DMS79 (cell line): ENCODE measurements at regions not wholly inside any gene's neighbourhood (a gene's known extent, or its start where the extent isn't known, plus 50 kb on each side); places are given as distances from the start of the nearest gene placed in this dataset.

Source experiments
- DNase-seq: peaks from one replicate; lab custom pipeline; 2025; lab: John Stamatoyannopoulos, UW

- DNase-seq = no peak
Measured at GRCh38 chr2:225137971-225138370, 95.7 kb upstream of the DOCK10 start.

- no peak for DNase-seq
Measured at GRCh38 chr2:225136552-225136951, 94.3 kb upstream of the DOCK10 start.

- no peak for DNase-seq
Measured at GRCh38 chr2:225131898-225132297, 89.6 kb upstream of the DOCK10 start.

- no peak for DNase-seq
Measured at GRCh38 chr2:225130093-225130492, 87.8 kb upstream of the DOCK10 start.

GRCh38 chr2:225124311-225125017 is 82.2 kb upstream of the DOCK10 start:
- DNase-seq = no peak

GRCh38 chr2:225122583-225123486 is 80.6 kb upstream of the DOCK10 start:
- no peak for DNase-seq

- DNase-seq = no peak
Measured at GRCh38 chr2:225122007-225122406, 79.7 kb upstream of the DOCK10 start.

GRCh38 chr2:225120186-225120585 is 77.9 kb upstream of the DOCK10 start:
- DNase-seq = no peak

GRCh38 chr2:225117051-225117716 is 74.9 kb upstream of the DOCK10 start:
- no peak for DNase-seq

GRCh38 chr2:225114786-225115323 is 72.6 kb upstream of the DOCK10 start:
- no peak for DNase-seq

- DNase-seq = no peak
Measured at GRCh38 chr2:225113371-225114015, 71.2 kb upstream of the DOCK10 start.

- no peak for DNase-seq
Measured at GRCh38 chr2:225112362-225113126, 70.3 kb upstream of the DOCK10 start.

- DNase-seq = no peak
Measured at GRCh38 chr2:225108805-225109204, 66.5 kb upstream of the DOCK10 start.

GRCh38 chr2:225104971-225105370 is 62.7 kb upstream of the DOCK10 start:
- no peak for DNase-seq

- DNase-seq = no peak
Measured at GRCh38 chr2:225104321-225104720, 62.1 kb upstream of the DOCK10 start.

- DNase-seq = no peak
Measured at GRCh38 chr2:225103737-225104141, 61.5 kb upstream of the DOCK10 start.

- no peak for DNase-seq
Measured at GRCh38 chr2:225100856-225101294, 58.6 kb upstream of the DOCK10 start.

- DNase-seq = no peak
Measured at GRCh38 chr2:225100269-225100668, 58.0 kb upstream of the DOCK10 start.

- DNase-seq = no peak
Measured at GRCh38 chr2:225097035-225097434, 54.8 kb upstream of the DOCK10 start.
